ENCODE measurements at regions not wholly inside any gene's neighbourhood (a gene's known extent, or its start where the extent isn't known, plus 50 kb on each side); places are given as distances from the start of the nearest gene placed in this dataset.

GRCh38 chr11:39571081-39571480 lies 1888.4 kb downstream of the LRRC4C start:
- no peak for TF ChIP-seq NRF1 (IDR thresholded peaks at IDR 0.05; ENCODE audit: low read depth, low read length)
- no peak for TF ChIP-seq CEBPB (IDR thresholded peaks at IDR 0.05; ENCODE audit: low read depth, low read length)
- TF ChIP-seq KDM4A (IDR thresholded peaks at IDR 0.05; ENCODE audit: low read depth, low read length, severe bottlenecking) = no peak
- TF ChIP-seq RNF2 (IDR thresholded peaks at IDR 0.05; ENCODE audit: borderline replicate concordance, low read depth, low read length, missing control alignments, poor library complexity, severe bottlenecking) = no peak
- TF ChIP-seq KDM5A (IDR thresholded peaks at IDR 0.05; ENCODE audit: low read length) = no peak
- no peak for TF ChIP-seq CTCF (IDR thresholded peaks at IDR 0.05; ENCODE audit: control extremely low read depth in 1 of 3, insufficient read depth in 1 of 3, low read depth in 1 of 3, low read length in 3 of 3)
- no peak for TF ChIP-seq POLR2A (IDR thresholded peaks at IDR 0.05; ENCODE audit: control extremely low read depth in 1 of 2, low read depth in 2 of 2, low read length in 2 of 2)
- no peak for TF ChIP-seq MAX (IDR thresholded peaks at IDR 0.05)
- TF ChIP-seq RAD21 (IDR thresholded peaks at IDR 0.05 in 1 of 2, conservative IDR thresholded peaks at IDR 0.05 in 1 of 2; ENCODE audit: low read depth in 2 of 2, low read length in 2 of 2) = no peak
- no peak for TF ChIP-seq EP300 (IDR thresholded peaks at IDR 0.05; ENCODE audit: borderline replicate concordance in 1 of 2, low read depth in 2 of 2, low read length in 2 of 2)
- TF ChIP-seq RXRA (IDR thresholded peaks at IDR 0.05; ENCODE audit: insufficient read depth, low read depth, low read length) = no peak
- TF ChIP-seq BACH1 (IDR thresholded peaks at IDR 0.05; ENCODE audit: low read length) = no peak
- no peak for TF ChIP-seq PHF8 (conservative IDR thresholded peaks at IDR 0.05; ENCODE audit: low read depth, low read length)
